ENCODE measurements at regions not wholly inside any gene's neighbourhood (a gene's known extent, or its start where the extent isn't known, plus 50 kb on each side); places are given as distances from the start of the nearest gene placed in this dataset.

GRCh38 chr16:9231039-9231438 lies 139.6 kb downstream of the HAPSTR1 start:
- Histone ChIP-seq H3K4me1 (ENCODE audit: insufficient read depth, low read length, severe bottlenecking) (no peaks in the 10 kb centered on the region), H3K9ac (ENCODE audit: low read length) (no peak overlapping the region), H4K20me1 (ENCODE audit: insufficient read depth, low read length) (no peaks in the 10 kb centered on the region), H3F3A (ENCODE audit: insufficient read depth, low read length) (no peaks in the 10 kb centered on the region), H3K36me3 (ENCODE audit: insufficient read depth, low read length) (no peaks in the 10 kb centered on the region), H2AFZ (ENCODE audit: low read length) (no peak overlapping the region), H3K4me2 (ENCODE audit: low read length) (no peak overlapping the region), H3K27ac (ENCODE audit: low read depth, low read length, poor library complexity, severe bottlenecking) (no peak overlapping the region), H3K27me3 (ENCODE audit: insufficient read depth, low read length) (no peaks in the 10 kb centered on the region), H3K9me2 (ENCODE audit: low read depth, low read length) (no peaks in the 10 kb centered on the region), H3K79me2 (ENCODE audit: insufficient read depth, low read length) (no peaks in the 10 kb centered on the region), H3K9me3 (ENCODE audit: low read length) (no peaks in the 10 kb centered on the region), H3K4me3 (ENCODE audit: low read depth, low read length, poor library complexity, severe bottlenecking) (no peak overlapping the region)
- TF ChIP-seq EZH2 (IDR thresholded peaks at IDR 0.05; ENCODE audit: borderline replicate concordance, low read length) (no peak), CTCF (IDR thresholded peaks at IDR 0.05; ENCODE audit: low read length) (no peak)

DNA sequence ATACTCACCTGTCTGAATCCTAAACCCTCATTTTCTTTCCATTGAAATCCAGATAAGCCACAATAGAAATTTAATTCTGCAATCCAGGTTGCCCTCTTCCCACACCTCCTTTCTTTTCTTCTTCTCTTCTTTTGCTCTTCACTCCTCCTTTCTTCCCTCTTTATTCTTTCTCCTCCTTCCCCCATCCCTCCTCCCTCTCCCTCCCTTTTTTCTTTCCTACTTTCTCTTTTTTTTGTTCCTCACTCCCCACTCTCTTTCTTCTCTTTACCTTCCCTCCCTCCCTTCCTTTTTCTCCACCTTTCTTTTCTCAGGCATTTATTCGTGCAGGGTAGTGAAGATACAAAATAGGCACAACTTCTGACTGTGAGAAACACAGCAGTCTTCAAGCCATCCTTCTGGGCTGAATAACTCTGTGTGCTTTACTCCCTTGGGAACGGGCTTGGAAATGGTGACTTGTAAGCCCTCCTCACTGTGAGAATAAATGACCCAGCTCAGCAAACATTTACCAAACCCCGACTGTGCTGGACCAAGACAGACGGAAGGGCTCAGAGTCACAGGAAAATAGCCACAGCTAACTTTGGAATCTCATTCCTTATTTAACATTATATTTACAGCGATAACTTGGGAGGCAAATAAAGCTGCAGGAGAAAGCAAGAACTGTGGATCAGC lies 140.8 kb downstream of the HAPSTR1 start:
- H3K4me3 ChIP-seq (ENCODE audit: low read depth, low read length, poor library complexity, severe bottlenecking): no peak overlapping the region
- no peaks in the 10 kb centered on the region for H3K36me3 ChIP-seq (ENCODE audit: insufficient read depth, low read length)
- H4K20me1 ChIP-seq (ENCODE audit: insufficient read depth, low read length): no peaks in the 10 kb centered on the region
- no peak for TF ChIP-seq EZH2 (IDR thresholded peaks at IDR 0.05; ENCODE audit: borderline replicate concordance, low read length)
- no peak for TF ChIP-seq CTCF (IDR thresholded peaks at IDR 0.05; ENCODE audit: low read length)
- no peak overlapping the region for H3K27ac ChIP-seq (ENCODE audit: low read depth, low read length, poor library complexity, severe bottlenecking)
- H3F3A ChIP-seq (ENCODE audit: insufficient read depth, low read length): no peaks in the 10 kb centered on the region
- no peaks in the 10 kb centered on the region for H3K4me1 ChIP-seq (ENCODE audit: insufficient read depth, low read length, severe bottlenecking)
- H3K9me2 ChIP-seq (ENCODE audit: low read depth, low read length): no peaks in the 10 kb centered on the region
- no peaks in the 10 kb centered on the region for H3K27me3 ChIP-seq (ENCODE audit: insufficient read depth, low read length)
- H3K9ac ChIP-seq (ENCODE audit: low read length): no peak overlapping the region
- H2AFZ ChIP-seq (ENCODE audit: low read length): no peak overlapping the region
- H3K9me3 ChIP-seq (ENCODE audit: low read length): no peaks in the 10 kb centered on the region
- no peak overlapping the region for H3K4me2 ChIP-seq (ENCODE audit: low read length)
- H3K79me2 ChIP-seq (ENCODE audit: insufficient read depth, low read length): no peaks in the 10 kb centered on the region

- no peaks in the 10 kb centered on the region for H3K27me3 ChIP-seq (ENCODE audit: insufficient read depth, low read length)
Measured at GRCh38 chr16:9235867-9236266, 144.4 kb downstream of the HAPSTR1 start.

More at GRCh38 chr16:9235867-9236266, 144.4 kb downstream of the HAPSTR1 start:
- Histone ChIP-seq H3K4me3 (ENCODE audit: low read depth, low read length, poor library complexity, severe bottlenecking) (no peak overlapping the region), H3K9ac (ENCODE audit: low read length) (no peak overlapping the region), H3F3A (ENCODE audit: insufficient read depth, low read length) (no peaks in the 10 kb centered on the region), H3K9me3 (ENCODE audit: low read length) (no peaks in the 10 kb centered on the region), H3K79me2 (ENCODE audit: insufficient read depth, low read length) (no peaks in the 10 kb centered on the region), H3K27ac (ENCODE audit: low read depth, low read length, poor library complexity, severe bottlenecking) (no peak overlapping the region), H3K9me2 (ENCODE audit: low read depth, low read length) (no peaks in the 10 kb centered on the region), H3K4me2 (ENCODE audit: low read length) (no peak overlapping the region), H2AFZ (ENCODE audit: low read length) (no peak overlapping the region), H4K20me1 (ENCODE audit: insufficient read depth, low read length) (no peaks in the 10 kb centered on the region), H3K4me1 (ENCODE audit: insufficient read depth, low read length, severe bottlenecking) (no peaks in the 10 kb centered on the region), H3K36me3 (ENCODE audit: insufficient read depth, low read length) (no peaks in the 10 kb centered on the region)
- TF ChIP-seq EZH2 (IDR thresholded peaks at IDR 0.05; ENCODE audit: borderline replicate concordance, low read length) (no peak), CTCF (IDR thresholded peaks at IDR 0.05; ENCODE audit: low read length) (no peak)

Data from OCI-LY1 (cell line).